HepG2 (cell line): ENCODE measurements at regions not wholly inside any gene's neighbourhood (a gene's known extent, or its start where the extent isn't known, plus 50 kb on each side); places are given as distances from the start of the nearest gene placed in this dataset.

Experiments
- ATAC-seq: fragments of 200-7000 bp; cut with Tn5 transposase; 3 replicates; pipeline ENCODE4 v1.9.1; 2020; ENCODE audit warnings: mild to moderate bottlenecking, moderate library complexity
- BruUV-seq: library from RNA; stranded (reverse); fragments of 400-500 nt; replicated peaks from 2 replicates; lab custom pipeline; 2021; lab: Mats Ljungman, UMichigan
- CTCF ChIA-PET: fragments of 300-600 bp; formaldehyde crosslinking; extraction: SDS; loops from one replicate; lab custom pipeline; 2021; ENCODE audit warnings: low total read pairs, inconsistent platforms, low intra/inter-chr PET ratio; lab: Yijun Ruan, JAX
- POLR2A ChIA-PET: fragments of 350-600 bp; sonication (Branson Sonifier 250); formaldehyde crosslinking; loops from one replicate; lab custom pipeline; 2020; ENCODE audit warnings: antibody characterized with exemption, inconsistent platforms; lab: Yijun Ruan, JAX
- DNase-seq: peaks from one replicate; pipeline ENCODE4 v3.0.0-alpha.2; 2015; ENCODE audit warnings: low spot score
- FAIRE-seq: peaks from 3 replicates; lab custom pipeline; 2011; peaks lifted over from hg19 to GRCh38; lab: Jason Lieb, UNC
- H2AFZ ChIP-seq: one replicate; pipeline ENCODE4 v1.6.1; 2011; ENCODE audit warnings: low read length, inconsistent platforms
- H3K27ac ChIP-seq: fragments of 300-600 bp; 3 replicates; pipeline ENCODE4 v1.8.0; 2011; ENCODE audit warnings: mixed run types, mild to moderate bottlenecking, mixed read lengths, low read length, inconsistent platforms; ENCODE audit not compliant: insufficient read depth; ENCODE audit errors: extremely low read length
- H3K27me3 ChIP-seq, 2 experiments: fragments of 200-600 bp in 1 of 2; 2 replicates in 1 of 2; 3 replicates in 1 of 2; pipeline versions ENCODE4 v1.6.0 to v1.8.0; 2011; ENCODE audit warnings: low read length in 2 of 2, mild to moderate bottlenecking in 2 of 2, moderate library complexity in 2 of 2, inconsistent platforms in 1 of 2; ENCODE audit not compliant: insufficient read depth in 2 of 2, control insufficient read depth in 1 of 2
- H3K36me3 ChIP-seq, 2 experiments: fragments of 200-600 bp in 1 of 2; replicated peaks in 1 of 2; 2 replicates in 1 of 2; 3 replicates in 1 of 2; pipeline versions ENCODE4 v1.5.1 to v1.8.0; 2011; ENCODE audit warnings: low read length in 2 of 2, inconsistent platforms in 1 of 2; ENCODE audit not compliant: insufficient read depth in 2 of 2, control insufficient read depth in 1 of 2
- H3K4me1 ChIP-seq: 2 replicates; pipeline ENCODE4 v1.5.1; 2012; ENCODE audit warnings: low read length, inconsistent platforms; ENCODE audit not compliant: insufficient read depth
- H3K4me2 ChIP-seq: 2 replicates; pipeline ENCODE4 v1.6.0; 2011; ENCODE audit warnings: low read depth, low read length, inconsistent platforms
- H3K4me3 ChIP-seq, 3 experiments: fragments of 200-600 bp in 1 of 3; sonication (generic), shearing (Covaris generic) in 1 of 3; replicated peaks in 1 of 3; 2 replicates each; pipeline ENCODE4 v1.5.1; 2011 to 2016; ENCODE audit warnings: low read length in 3 of 3, inconsistent platforms in 2 of 3, low read depth in 2 of 3, mild to moderate bottlenecking in 2 of 3, control low read depth in 1 of 3, mixed read lengths in 1 of 3; ENCODE audit not compliant: insufficient read depth in 1 of 3
- H3K79me2 ChIP-seq: one replicate; pipeline ENCODE4 v1.6.1; 2011; ENCODE audit warnings: low read length, inconsistent platforms; ENCODE audit not compliant: insufficient read depth
- H3K9ac ChIP-seq: 2 replicates; pipeline ENCODE4 v1.6.0; 2011; ENCODE audit warnings: mild to moderate bottlenecking, low read depth, low read length, inconsistent platforms; ENCODE audit not compliant: insufficient read depth
- H3K9me3 ChIP-seq: 2 replicates; pipeline ENCODE4 v1.5.1; 2012; ENCODE audit warnings: mild to moderate bottlenecking, low read length
- H4K20me1 ChIP-seq: 2 replicates; pipeline ENCODE4 v1.6.0; 2011; ENCODE audit warnings: inconsistent platforms, mild to moderate bottlenecking, low read length, moderate library complexity; ENCODE audit not compliant: insufficient read depth
- CBFB ChIP-seq: sonication (generic); formaldehyde crosslinking; IDR thresholded peaks from 2 replicates; pipeline ENCODE4 v1.4.0; 2020; ENCODE audit warnings: missing genetic modification reagents
- RFXANK ChIP-seq: IDR thresholded peaks from 2 replicates; pipeline ENCODE4 v1.6.1; 2016
- TBX2 ChIP-seq: sonication (generic); formaldehyde crosslinking; IDR thresholded peaks from 2 replicates; pipeline ENCODE4 v1.5.0; 2020; ENCODE audit warnings: missing genetic modification reagents, mild to moderate bottlenecking, borderline replicate concordance
- ZNF496 ChIP-seq: sonication (generic); formaldehyde crosslinking; IDR thresholded peaks from 2 replicates; pipeline ENCODE4 v1.8.1; 2023; ENCODE audit warnings: mild to moderate bottlenecking, moderate library complexity, missing genetic modification reagents; ENCODE audit not compliant: insufficient replicate concordance
- ZNF713 ChIP-seq: sonication (generic); formaldehyde crosslinking; IDR thresholded peaks from 2 replicates; pipeline ENCODE4 v1.4.0; 2020; ENCODE audit warnings: mild to moderate bottlenecking, missing genetic modification reagents
- WGBS: methylation state at CpG from one replicate; pipeline ENCODE4 v1.1.6; 2017; ENCODE audit warnings: low lambda C conversion rate; 5-methylcytosine and 5-hydroxymethylcytosine counted together
- in situ Hi-C: cut with HindIII; loops from 2 replicates; pipeline ENCODE4 v1.10.0; 2017; ENCODE audit warnings: low pct_unique_long_range_greater_than_20kb; ENCODE audit not compliant: extremely low pct_ligation_motif_present
- intact Hi-C: fragments of 100-400 bp; cut with micrococcal nuclease; formaldehyde crosslinking; loops from one replicate; pipeline ENCODE4 v1.10.0; 2022; ENCODE audit not compliant: unreplicated experiment
- TF ChIP-seq, protein P1 (sequence below): sonication (generic); formaldehyde crosslinking; IDR thresholded peaks from 2 replicates; pipeline ENCODE4 v1.4.0; 2020; ENCODE audit warnings: missing genetic modification reagents, borderline replicate concordance
- TF ChIP-seq, protein P2 (sequence below): sonication (generic); formaldehyde crosslinking; IDR thresholded peaks from 2 replicates; pipeline ENCODE4 v1.4.0; 2020; ENCODE audit warnings: missing genetic modification reagents

DNA sequence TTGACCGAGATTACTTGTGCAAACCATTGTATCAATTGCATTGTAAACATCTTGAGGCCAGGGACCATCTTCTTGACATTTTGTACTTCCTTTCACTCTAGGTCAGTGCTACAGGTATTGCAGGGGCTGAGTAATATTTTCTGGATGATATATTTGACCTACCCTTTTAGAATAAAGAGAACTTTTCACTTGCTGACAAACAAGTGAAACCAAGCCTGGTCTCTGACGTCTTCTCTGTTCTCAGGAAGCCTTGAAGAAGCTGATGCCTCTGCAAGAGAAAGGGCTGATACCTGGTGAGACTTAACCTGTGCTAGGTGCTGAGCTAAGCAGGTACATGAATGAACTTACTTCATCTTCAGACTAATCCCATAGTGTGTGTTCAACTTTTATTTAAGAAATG is 60.5 kb upstream of the GGTLC1 start:
- Histone ChIP-seq H3K9me3 (no peaks in the 10 kb centered on the region), H3K36me3 (no peaks in the 10 kb centered on the region), H3K27me3 (no peaks in the 10 kb centered on the region), H3K79me2 (no peaks in the 10 kb centered on the region), H3K27ac (no peak overlapping the region), H2AFZ (no peak overlapping the region), H3K4me1 (no peaks in the 10 kb centered on the region), H4K20me1 (no peaks in the 10 kb centered on the region), H3K4me2 (no peak overlapping the region), H3K9ac (no peak overlapping the region), H3K4me3 (no peak overlapping the region)
- DNase-seq (no peak), ATAC-seq (no peak), FAIRE-seq (no peak)
- intact Hi-C loops (no loop called here), in situ Hi-C loops (no loop called here)
- CTCF ChIA-PET: no interaction called here
- POLR2A ChIA-PET: no interaction called here
- BruUV-seq: no TSS peak
- 6% methylated on average over 2 of the region's 2 CpGs for WGBS
- TF ChIP-seq ZNF496 (CRISPR knock-in tag): no peak
- TF ChIP-seq, protein P1, sequence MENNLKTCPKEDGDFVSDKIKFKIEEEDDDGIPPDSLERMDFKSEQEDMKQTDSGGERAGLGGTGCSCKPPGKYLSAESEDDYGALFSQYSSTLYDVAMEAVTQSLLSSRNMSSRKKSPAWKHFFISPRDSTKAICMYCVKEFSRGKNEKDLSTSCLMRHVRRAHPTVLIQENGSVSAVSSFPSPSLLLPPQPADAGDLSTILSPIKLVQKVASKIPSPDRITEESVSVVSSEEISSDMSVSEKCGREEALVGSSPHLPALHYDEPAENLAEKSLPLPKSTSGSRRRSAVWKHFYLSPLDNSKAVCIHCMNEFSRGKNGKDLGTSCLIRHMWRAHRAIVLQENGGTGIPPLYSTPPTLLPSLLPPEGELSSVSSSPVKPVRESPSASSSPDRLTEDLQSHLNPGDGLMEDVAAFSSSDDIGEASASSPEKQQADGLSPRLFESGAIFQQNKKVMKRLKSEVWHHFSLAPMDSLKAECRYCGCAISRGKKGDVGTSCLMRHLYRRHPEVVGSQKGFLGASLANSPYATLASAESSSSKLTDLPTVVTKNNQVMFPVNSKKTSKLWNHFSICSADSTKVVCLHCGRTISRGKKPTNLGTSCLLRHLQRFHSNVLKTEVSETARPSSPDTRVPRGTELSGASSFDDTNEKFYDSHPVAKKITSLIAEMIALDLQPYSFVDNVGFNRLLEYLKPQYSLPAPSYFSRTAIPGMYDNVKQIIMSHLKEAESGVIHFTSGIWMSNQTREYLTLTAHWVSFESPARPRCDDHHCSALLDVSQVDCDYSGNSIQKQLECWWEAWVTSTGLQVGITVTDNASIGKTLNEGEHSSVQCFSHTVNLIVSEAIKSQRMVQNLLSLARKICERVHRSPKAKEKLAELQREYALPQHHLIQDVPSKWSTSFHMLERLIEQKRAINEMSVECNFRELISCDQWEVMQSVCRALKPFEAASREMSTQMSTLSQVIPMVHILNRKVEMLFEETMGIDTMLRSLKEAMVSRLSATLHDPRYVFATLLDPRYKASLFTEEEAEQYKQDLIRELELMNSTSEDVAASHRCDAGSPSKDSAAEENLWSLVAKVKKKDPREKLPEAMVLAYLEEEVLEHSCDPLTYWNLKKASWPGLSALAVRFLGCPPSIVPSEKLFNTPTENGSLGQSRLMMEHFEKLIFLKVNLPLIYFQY (CRISPR knock-in tag): no peak
- TF ChIP-seq, protein P2, sequence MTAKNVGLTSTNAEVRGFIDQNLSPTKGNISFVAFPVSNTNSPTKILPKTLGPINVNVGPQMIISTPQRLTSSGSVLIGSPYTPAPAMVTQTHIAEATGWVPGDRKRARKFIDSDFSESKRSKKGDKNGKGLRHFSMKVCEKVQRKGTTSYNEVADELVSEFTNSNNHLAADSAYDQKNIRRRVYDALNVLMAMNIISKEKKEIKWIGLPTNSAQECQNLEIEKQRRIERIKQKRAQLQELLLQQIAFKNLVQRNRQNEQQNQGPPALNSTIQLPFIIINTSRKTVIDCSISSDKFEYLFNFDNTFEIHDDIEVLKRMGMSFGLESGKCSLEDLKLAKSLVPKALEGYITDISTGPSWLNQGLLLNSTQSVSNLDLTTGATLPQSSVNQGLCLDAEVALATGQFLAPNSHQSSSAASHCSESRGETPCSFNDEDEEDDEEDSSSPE: no peak
- no peak for TF ChIP-seq RFXANK (CRISPR knock-in tag)
- no peak for TF ChIP-seq ZNF713
- TF ChIP-seq TBX2 (CRISPR knock-in tag): no peak
- TF ChIP-seq CBFB (CRISPR knock-in tag): no peak
